ENCODE measurements at regions not wholly inside any gene's neighbourhood (a gene's known extent, or its start where the extent isn't known, plus 50 kb on each side); places are given as distances from the start of the nearest gene placed in this dataset.
A peak's percentile ranks its signal among the peaks of the same experiment; 100 is the strongest.

- TF ChIP-seq ZNF30 (CRISPR knock-in tag; IDR thresholded peaks at IDR 0.05) = 0 out of 2 replicates have a peak, but pooled peaks have one; percentile 23
- TF ChIP-seq ZNF768 (CRISPR knock-in tag; IDR thresholded peaks at IDR 0.05) = peak; percentile 3; the same call in 1 of the 2 replicates
- TF ChIP-seq ADNP (CRISPR knock-in tag; IDR thresholded peaks at IDR 0.05) = peak; percentile 9; the same call in 1 of the 2 replicates
- TF ChIP-seq ARID2 (CRISPR knock-in tag; IDR thresholded peaks at IDR 0.05; ENCODE audit: borderline replicate concordance) = 0 out of 2 replicates have a peak, but pooled peaks have one; percentile 30
- TF ChIP-seq, protein P1, sequence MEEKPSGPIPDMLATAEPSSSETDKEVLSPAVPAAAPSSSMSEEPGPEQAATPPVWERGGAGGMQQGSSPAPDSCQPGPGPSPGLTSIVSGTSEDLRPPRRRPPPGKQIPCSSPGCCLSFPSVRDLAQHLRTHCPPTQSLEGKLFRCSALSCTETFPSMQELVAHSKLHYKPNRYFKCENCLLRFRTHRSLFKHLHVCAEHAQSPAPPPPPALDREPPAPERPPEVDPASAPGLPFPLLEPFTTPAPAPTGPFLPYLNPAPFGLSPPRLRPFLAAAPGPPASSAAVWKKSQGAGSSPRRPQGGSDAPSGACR (CRISPR knock-in tag; IDR thresholded peaks at IDR 0.05) = peak; percentile 84
- TF ChIP-seq ZNF382 (CRISPR knock-in tag; IDR thresholded peaks at IDR 0.05; ENCODE audit: borderline replicate concordance) = no peak
- peak; percentile 57; the same call in 1 of the 2 replicates for TF ChIP-seq AKAP8 (CRISPR knock-in tag; IDR thresholded peaks at IDR 0.05)
- TF ChIP-seq KDM6A (CRISPR knock-in tag; IDR thresholded peaks at IDR 0.05; ENCODE audit: low read depth) = no peak
- peak; percentile 69 for TF ChIP-seq PHF21A (CRISPR knock-in tag; IDR thresholded peaks at IDR 0.05)
- peak; percentile 48; the same call in 1 of the 2 replicates for TF ChIP-seq TERF1 (CRISPR knock-in tag; IDR thresholded peaks at IDR 0.05)
- TF ChIP-seq TRIM24 (CRISPR knock-in tag; IDR thresholded peaks at IDR 0.05) = no peak
- TF ChIP-seq SP1 (IDR thresholded peaks at IDR 0.05) = no peak
- peak; percentile 74; the same call in 1 of the 2 replicates for TF ChIP-seq SP1 (CRISPR knock-in tag; IDR thresholded peaks at IDR 0.05)
- TF ChIP-seq PLRG1 (conservative IDR thresholded peaks at IDR 0.05) = no peak
- TF ChIP-seq HCFC1 (IDR thresholded peaks at IDR 0.05; ENCODE audit: low read depth, low read length) = peak; percentile 51
- no peak for TF ChIP-seq MAFK (conservative IDR thresholded peaks at IDR 0.05 in 1 of 2, IDR thresholded peaks at IDR 0.05 in 1 of 2; ENCODE audit: low read length in 2 of 2)
- TF ChIP-seq, protein P2, sequence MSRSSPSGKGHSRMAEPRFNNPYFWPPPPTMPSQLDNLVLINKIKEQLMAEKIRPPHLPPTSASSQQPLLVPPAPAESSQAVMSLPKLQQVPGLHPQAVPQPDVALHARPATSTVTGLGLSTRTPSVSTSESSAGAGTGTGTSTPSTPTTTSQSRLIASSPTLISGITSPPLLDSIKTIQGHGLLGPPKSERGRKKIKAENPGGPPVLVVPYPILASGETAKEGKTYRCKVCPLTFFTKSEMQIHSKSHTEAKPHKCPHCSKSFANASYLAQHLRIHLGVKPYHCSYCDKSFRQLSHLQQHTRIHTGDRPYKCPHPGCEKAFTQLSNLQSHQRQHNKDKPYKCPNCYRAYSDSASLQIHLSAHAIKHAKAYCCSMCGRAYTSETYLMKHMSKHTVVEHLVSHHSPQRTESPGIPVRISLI (CRISPR knock-in tag; IDR thresholded peaks at IDR 0.05; ENCODE audit: borderline replicate concordance) = no peak; the same call in 1 of the 2 replicates
- 0 out of 2 replicates have a peak, but pooled peaks have one; percentile 12 for TF ChIP-seq ZFAT (CRISPR knock-in tag; conservative IDR thresholded peaks at IDR 0.05)
- TF ChIP-seq HNF4G (IDR thresholded peaks at IDR 0.05; ENCODE audit: borderline replicate concordance, low read depth, low read length) = no peak
- no peak for TF ChIP-seq HNF4G (CRISPR knock-in tag; IDR thresholded peaks at IDR 0.05; ENCODE audit: borderline replicate concordance, low read depth)
- TF ChIP-seq TBX3 (IDR thresholded peaks at IDR 0.05; ENCODE audit: borderline replicate concordance) = 0 out of 2 replicates have a peak, but pooled peaks have one; percentile 28
- peak; percentile 94 for TF ChIP-seq TGIF2 (CRISPR knock-in tag; IDR thresholded peaks at IDR 0.05)
- 0 out of 2 replicates have a peak, but pooled peaks have one; percentile 72 for TF ChIP-seq ZNF431 (CRISPR knock-in tag; IDR thresholded peaks at IDR 0.05; ENCODE audit: borderline replicate concordance, low read depth)
- TF ChIP-seq ZNF468 (CRISPR knock-in tag; IDR thresholded peaks at IDR 0.05) = peak; percentile 41; the same call in 1 of the 2 replicates
- TF ChIP-seq, protein P3, sequence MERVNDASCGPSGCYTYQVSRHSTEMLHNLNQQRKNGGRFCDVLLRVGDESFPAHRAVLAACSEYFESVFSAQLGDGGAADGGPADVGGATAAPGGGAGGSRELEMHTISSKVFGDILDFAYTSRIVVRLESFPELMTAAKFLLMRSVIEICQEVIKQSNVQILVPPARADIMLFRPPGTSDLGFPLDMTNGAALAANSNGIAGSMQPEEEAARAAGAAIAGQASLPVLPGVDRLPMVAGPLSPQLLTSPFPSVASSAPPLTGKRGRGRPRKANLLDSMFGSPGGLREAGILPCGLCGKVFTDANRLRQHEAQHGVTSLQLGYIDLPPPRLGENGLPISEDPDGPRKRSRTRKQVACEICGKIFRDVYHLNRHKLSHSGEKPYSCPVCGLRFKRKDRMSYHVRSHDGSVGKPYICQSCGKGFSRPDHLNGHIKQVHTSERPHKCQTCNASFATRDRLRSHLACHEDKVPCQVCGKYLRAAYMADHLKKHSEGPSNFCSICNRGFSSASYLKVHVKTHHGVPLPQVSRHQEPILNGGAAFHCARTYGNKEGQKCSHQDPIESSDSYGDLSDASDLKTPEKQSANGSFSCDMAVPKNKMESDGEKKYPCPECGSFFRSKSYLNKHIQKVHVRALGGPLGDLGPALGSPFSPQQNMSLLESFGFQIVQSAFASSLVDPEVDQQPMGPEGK (CRISPR knock-in tag; IDR thresholded peaks at IDR 0.05) = peak; percentile 89
- TF ChIP-seq ZNF484 (CRISPR knock-in tag; IDR thresholded peaks at IDR 0.05; ENCODE audit: borderline replicate concordance, low read depth) = no peak
Observed at GRCh38 chr20:30376767-30377658, 880.5 kb upstream of the DEFB115 start (continued).
